ENCODE measurements at regions not wholly inside any gene's neighbourhood (a gene's known extent, or its start where the extent isn't known, plus 50 kb on each side); places are given as distances from the start of the nearest gene placed in this dataset.

DNA sequence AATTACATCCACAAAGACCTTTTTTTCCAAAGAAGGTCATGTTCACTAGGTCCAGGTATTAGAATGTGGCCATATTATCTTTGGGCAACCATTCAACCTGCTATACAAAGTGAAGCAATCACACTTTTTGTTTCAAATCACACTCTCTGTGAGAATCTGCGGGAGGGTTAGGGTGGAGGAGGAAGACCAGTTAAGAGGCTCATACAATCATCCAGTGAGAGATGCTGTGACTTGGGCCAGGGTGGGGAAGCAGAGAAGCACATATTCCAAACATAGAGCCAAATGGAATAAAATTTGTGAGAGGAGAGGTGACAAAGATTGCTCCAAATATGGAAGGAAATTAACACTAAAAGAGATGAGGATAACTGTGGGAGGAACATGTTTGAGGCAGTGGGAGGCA, 351.6 kb downstream of the CYRIA start:
- Mint-ChIP-seq H3K4me3 (no peak overlapping the region), H3K27me3 (peaks cover 9 to 21% of the 10 kb centered on the region in 2 donors), H3K27ac (no peak overlapping the region), H3K9me3 (no peaks in the 10 kb centered on the region), H3K36me3 (no peaks in the 10 kb centered on the region), H3K4me1 (ENCODE audit: low read depth in 2 of 2) (peaks cover 0 to 4% of the 10 kb centered on the region in 2 donors)
- ATAC-seq (no peak), DNase-seq (ENCODE audit: low spot score) (no peak)

DNA sequence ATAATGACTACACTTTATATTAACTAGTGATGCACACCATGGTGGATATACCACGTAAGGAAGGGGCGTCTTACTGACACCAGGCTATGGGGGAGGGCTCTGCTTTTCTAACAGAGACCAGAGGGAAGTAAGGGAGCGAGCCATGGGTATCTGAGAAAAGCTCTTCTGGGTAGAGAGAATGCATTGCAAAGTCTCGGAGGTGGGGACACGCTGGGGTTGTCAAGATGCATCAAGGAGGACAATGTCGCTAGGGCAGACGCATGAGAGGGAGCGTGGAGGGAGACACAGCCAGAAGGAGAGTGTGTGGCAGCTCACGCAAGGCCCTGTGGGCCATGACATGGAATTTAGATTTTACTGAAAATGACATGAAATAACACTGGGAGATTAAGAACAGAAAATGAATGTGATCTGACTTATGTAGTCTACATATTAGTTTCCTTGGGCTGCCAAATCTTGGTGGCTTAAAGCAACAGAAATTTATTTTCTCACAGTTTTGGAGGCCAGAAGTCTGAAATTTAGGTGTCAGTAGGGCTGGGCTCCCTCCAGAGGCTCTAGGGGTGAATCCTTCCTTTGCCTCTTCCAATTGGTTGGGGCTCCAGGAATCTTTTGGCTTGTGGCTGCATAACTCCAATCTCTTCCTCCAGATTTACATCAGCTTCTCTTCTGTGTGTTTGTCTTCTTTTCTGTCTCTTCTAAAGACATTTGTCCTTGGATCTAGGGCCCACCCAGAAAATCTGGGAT, 352.2 kb downstream of the CYRIA start:
- no peaks in the 10 kb centered on the region for H3K9me3 Mint-ChIP-seq
- H3K4me3 Mint-ChIP-seq: no peak overlapping the region
- peaks cover 0 to 4% of the 10 kb centered on the region in 2 donors for H3K4me1 Mint-ChIP-seq (ENCODE audit: low read depth in 2 of 2)
- ATAC-seq: no peak
- no peaks in the 10 kb centered on the region for H3K36me3 Mint-ChIP-seq
- H3K27ac Mint-ChIP-seq: no peak overlapping the region
- no peak for DNase-seq (ENCODE audit: low spot score)
- peaks cover 9 to 21% of the 10 kb centered on the region in 2 donors for H3K27me3 Mint-ChIP-seq

DNA sequence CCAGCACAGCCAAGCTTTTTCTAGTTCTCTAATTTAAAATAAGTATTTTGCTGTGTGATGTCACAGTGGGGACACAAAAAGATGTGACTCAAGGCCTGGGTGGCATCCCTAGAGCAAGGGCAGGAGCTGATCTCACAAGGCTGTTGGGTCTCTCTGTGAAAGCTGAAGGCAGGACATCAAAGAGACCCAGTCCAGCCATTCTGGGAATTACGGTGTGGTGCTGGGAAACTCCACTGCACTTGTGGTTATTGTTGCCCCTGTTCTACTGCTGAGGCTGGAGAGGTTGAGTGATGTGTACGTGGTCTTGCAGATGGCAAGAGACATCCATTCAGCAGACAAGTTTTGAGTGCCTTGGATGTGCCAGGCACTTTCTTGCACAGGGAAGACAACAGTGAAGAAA, 352.9 kb downstream of the CYRIA start:
- no peak overlapping the region for H3K27ac Mint-ChIP-seq
- peaks cover 6 to 21% of the 10 kb centered on the region in 2 donors for H3K27me3 Mint-ChIP-seq
- H3K4me1 Mint-ChIP-seq (ENCODE audit: low read depth in 2 of 2): no peaks in the 10 kb centered on the region
- no peaks in the 10 kb centered on the region for H3K36me3 Mint-ChIP-seq
- H3K9me3 Mint-ChIP-seq: no peaks in the 10 kb centered on the region
- ATAC-seq (no peak), DNase-seq (ENCODE audit: low spot score) (no peak)
- no peak overlapping the region for H3K4me3 Mint-ChIP-seq

DNA sequence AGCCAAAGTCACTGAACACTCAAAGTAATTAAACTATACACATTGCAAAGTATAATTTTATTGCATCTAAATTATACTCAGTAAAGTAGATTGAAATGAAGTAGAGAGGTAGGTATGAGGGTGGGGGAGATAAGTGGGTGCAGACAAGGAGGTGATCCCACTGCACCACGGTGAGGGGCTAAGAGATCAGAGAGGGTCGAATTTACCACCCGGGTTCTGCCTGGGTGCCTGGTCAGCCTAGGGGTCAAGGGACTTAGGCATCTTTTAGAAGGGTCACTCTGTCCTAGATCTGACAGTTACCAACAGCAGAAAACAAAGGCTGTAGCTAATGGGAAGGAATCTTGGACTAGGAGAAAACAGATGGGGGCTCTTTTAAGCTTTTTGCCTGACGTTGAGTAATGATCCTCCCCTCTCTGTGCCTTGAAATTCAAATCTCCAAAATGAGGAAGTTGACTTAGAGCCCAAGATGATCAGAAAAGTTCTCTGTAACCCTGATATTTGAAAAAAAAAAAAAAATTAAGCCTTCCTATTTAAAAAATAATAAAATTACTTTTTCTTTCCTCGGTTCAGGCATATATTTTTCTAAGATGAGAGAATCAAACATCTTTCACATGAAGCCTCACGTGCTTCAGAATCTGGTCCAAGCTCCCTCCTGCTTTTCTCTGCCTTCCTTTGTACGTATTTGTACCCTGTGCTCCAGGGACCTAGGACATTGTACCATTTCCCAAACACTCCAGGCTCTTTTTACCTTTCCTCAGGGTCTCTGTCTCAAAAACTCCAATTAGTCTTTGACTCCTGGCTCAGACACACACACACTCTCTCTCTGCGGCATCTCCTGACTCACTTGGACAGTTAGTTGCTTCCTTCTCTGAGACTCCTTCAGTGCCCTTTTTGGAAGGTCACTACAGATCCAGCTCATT, 353.9 kb downstream of the CYRIA start:
- DNase-seq (ENCODE audit: low spot score): no peak
- Mint-ChIP-seq H3K9me3 (no peaks in the 10 kb centered on the region), H3K4me3 (no peak overlapping the region), H3K36me3 (no peaks in the 10 kb centered on the region), H3K4me1 (ENCODE audit: low read depth in 2 of 2) (no peaks in the 10 kb centered on the region), H3K27me3 (peaks cover 6 to 21% of the 10 kb centered on the region in 2 donors), H3K27ac (no peak overlapping the region)
- ATAC-seq: no peak

DNA sequence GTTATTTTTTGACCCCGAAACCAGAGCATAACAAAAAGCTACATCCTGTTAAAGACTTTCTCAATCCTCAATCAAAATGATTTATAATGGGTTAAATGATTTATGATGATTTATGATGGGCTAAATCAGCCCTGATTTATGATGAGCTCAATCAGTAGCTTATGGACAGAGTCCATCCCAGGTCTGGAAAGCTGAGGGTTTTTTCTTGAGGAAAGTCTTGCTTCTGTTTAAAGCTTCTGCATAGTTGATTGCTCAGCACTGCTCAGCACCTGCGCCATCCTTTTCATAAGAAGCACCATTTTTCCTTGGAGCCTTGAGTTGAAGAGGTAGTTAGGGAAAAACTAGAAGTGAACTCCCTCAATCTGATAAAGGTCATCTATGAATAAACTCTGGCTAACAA, 356.8 kb downstream of the CYRIA start:
- no peak for ATAC-seq
- DNase-seq (ENCODE audit: low spot score): no peak
- Mint-ChIP-seq H3K9me3 (no peaks in the 10 kb centered on the region), H3K27ac (no peak overlapping the region), H3K36me3 (no peaks in the 10 kb centered on the region), H3K27me3 (peaks cover 12 to 18% of the 10 kb centered on the region in 2 donors), H3K4me3 (no peak overlapping the region), H3K4me1 (ENCODE audit: low read depth in 2 of 2) (peaks cover 0 to under 1% of the 10 kb centered on the region in 2 donors)

DNA sequence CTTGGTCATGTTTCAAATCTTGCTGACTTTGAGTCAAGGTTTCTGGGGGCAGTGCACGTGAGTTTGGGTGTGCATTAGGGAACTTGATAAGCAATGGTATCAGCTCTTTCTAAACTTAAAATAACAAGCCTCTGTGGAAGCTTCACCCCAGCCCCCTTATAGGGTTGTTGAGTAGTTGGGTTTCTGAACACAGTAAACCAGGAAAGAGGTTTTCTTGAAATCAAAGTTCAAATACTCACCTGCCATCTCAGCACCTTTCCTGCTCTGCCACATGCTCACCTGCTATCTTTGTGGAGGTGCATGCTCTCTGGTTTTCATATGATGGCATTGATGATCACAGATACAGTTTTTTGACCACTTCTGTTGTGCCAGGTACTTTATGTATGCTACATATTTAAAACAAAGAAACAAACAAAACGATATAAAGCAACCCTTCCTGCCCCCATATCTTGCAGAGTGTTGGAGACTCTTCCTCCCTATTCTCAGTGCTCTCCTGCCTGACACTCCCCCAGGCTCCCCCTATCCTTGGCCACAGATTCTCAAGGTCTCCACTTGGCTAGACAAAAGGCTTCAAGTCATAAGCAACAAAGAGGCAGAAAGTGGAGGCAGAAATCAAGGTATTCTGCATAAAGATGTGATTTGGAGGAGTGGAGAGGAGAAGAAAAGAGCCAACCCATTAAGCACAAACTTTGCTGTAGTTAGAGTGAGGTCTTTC, 360.6 kb downstream of the CYRIA start:
- DNase-seq (ENCODE audit: low spot score) (no peak), ATAC-seq (no peak)
- no peak overlapping the region for H3K4me3 Mint-ChIP-seq
- peaks cover 7 to 13% of the 10 kb centered on the region in 2 donors for H3K4me1 Mint-ChIP-seq (ENCODE audit: low read depth in 2 of 2)
- no peaks in the 10 kb centered on the region for H3K9me3 Mint-ChIP-seq
- no peaks in the 10 kb centered on the region for H3K36me3 Mint-ChIP-seq
- H3K27ac Mint-ChIP-seq: no peak overlapping the region
- peaks cover 20 to 21% of the 10 kb centered on the region in 2 donors for H3K27me3 Mint-ChIP-seq

DNA sequence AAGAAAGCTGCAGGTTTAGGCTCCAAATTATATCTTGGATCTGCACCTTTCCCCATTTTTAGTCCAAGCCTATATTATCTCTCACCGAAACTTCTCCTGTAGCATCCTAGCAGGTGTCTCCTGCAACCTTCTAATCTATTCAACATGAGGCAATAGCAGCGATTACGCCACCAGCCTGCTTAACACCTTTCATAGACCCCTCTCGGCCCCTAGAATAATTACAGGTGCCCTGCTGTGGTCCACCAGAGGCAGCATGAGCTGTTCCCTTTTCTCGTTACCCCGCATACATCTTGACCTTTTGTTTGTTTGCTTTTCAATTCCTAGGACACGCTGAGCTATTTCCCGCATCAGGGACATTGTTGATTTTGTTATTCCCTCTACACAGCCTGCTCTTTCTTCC, 361.9 kb downstream of the CYRIA start:
- Mint-ChIP-seq H3K4me3 (no peak overlapping the region), H3K36me3 (no peaks in the 10 kb centered on the region), H3K27ac (no peak overlapping the region), H3K4me1 (ENCODE audit: low read depth in 2 of 2) (peaks cover 7 to 13% of the 10 kb centered on the region in 2 donors), H3K9me3 (no peaks in the 10 kb centered on the region), H3K27me3 (peaks cover 20 to 21% of the 10 kb centered on the region in 2 donors)
- DNase-seq (ENCODE audit: low spot score) (no peak), ATAC-seq (no peak)

DNA sequence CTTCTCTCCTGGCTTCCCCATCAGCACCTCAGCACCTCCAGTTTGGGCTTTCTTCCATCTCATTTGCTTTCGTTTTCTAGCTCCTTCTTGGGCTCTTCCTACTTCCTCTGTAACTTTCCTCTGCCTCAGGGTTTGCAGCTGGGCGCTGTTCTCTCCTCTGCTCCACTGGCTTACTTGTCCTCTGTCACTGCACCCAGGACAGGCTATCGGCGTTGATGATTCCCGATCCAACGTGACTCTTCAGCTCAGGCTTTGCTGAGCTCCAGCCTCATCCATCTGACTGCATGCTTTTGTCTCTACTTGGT, 362.4 kb downstream of the CYRIA start:
- Mint-ChIP-seq H3K4me3 (peak overlapping the region; percentile 56), H3K27me3 (peaks cover 20 to 21% of the 10 kb centered on the region in 2 donors)
- ATAC-seq: no peak

DNA sequence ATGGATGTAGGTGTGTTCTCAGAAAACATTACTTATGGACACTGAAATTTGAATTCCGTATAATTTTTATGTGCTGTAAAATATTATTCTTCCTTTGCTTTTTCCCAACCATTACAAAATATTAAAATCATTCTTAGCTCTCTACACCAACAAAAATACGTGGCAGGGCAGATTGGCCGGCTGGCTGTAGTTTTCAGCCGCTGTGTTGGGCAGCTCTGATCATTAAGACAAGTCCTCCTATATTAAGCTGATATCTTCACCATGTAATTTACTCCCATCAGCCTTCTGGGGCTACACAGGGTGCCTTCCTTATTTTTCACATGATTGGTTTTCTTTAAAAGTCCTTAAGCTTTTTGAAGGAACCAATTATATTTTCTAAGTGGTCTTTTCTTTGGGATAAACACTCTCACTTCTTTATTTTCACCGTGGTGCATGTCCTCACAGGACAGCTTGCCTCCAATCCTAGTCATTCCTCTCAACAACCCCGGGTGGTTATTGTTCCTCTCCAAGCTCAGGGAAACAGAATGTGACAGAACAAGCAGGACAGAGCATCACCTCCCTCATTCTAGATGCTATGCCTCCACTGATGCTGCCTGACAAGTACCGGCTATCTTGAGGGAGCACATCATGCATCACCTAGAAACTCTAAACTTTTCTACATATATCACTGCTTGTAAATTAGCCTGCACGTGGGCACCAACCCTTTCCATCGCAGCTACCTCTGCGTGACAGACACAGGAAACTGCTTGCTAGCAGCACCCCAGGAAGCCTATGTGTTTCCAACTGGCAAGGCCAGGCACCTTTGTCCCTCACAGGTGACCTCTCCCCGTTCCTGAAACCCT, 362.3 kb downstream of the MYCN start:
- Mint-ChIP-seq H3K9me3 (no peaks in the 10 kb centered on the region), H3K4me3 (peak overlapping the region; percentile 56), H3K4me1 (ENCODE audit: low read depth in 2 of 2) (peaks cover 7 to 13% of the 10 kb centered on the region in 2 donors), H3K27me3 (peaks cover 20 to 21% of the 10 kb centered on the region in 2 donors), H3K36me3 (no peaks in the 10 kb centered on the region), H3K27ac (no peak overlapping the region)
- ATAC-seq (no peak), DNase-seq (ENCODE audit: low spot score) (no peak)

More for the DNA sequence above, 362.4 kb downstream of the CYRIA start:
- Mint-ChIP-seq H3K9me3 (no peaks in the 10 kb centered on the region), H3K4me1 (ENCODE audit: low read depth in 2 of 2) (peaks cover 7 to 13% of the 10 kb centered on the region in 2 donors), H3K27ac (no peak overlapping the region), H3K36me3 (no peaks in the 10 kb centered on the region)
- no peak for DNase-seq (ENCODE audit: low spot score)

DNA sequence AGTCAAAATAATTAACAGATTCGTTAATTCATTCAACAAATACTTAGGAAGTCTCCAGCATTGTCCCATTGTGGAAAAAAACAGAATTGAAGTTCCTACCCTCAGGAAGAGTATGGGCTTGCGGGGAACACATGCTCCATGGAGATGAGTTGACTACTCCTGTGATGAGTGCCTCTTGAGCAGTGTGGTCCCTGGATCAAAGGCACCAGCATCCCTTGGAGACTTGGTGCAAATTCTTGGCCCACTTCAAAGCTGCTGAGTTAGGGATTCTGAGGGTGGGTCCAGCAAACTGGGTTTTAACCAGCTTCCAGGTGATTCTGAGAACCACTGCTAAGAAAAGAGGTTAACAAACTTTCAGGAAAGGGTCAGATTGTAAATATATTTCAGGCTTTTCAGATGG, 361.6 kb downstream of the MYCN start:
- no peak for ATAC-seq
- no peak overlapping the region for H3K4me3 Mint-ChIP-seq
- no peak for DNase-seq (ENCODE audit: low spot score)
- peaks cover 20 to 21% of the 10 kb centered on the region in 2 donors for H3K27me3 Mint-ChIP-seq
- H3K27ac Mint-ChIP-seq: no peak overlapping the region
- peaks cover 7 to 13% of the 10 kb centered on the region in 2 donors for H3K4me1 Mint-ChIP-seq (ENCODE audit: low read depth in 2 of 2)
- H3K36me3 Mint-ChIP-seq: no peaks in the 10 kb centered on the region
- no peaks in the 10 kb centered on the region for H3K9me3 Mint-ChIP-seq

DNA sequence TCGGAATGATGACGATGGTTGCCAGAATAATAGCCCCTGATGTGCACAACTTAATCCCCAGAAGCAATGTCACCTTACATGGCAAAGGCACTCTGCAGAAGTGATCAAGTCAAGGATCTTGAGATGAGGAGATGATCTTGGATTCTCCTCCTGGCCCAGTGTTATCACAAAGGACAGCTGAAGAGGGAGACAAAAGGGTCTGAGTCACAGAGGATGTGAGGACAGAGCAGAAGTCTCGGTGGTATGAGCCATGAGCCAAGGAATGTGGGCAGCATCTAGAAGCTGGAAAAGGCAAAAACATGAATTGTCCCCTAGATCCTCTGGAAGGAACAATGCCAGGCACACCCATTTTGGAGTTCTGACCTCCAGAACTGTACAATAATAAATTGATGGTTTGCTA, 358.5 kb downstream of the MYCN start:
- Mint-ChIP-seq H3K4me3 (no peak overlapping the region), H3K27ac (no peak overlapping the region), H3K27me3 (peaks cover 13 to 15% of the 10 kb centered on the region in 2 donors), H3K9me3 (no peaks in the 10 kb centered on the region), H3K4me1 (ENCODE audit: low read depth in 2 of 2) (peaks cover 7 to 13% of the 10 kb centered on the region in 2 donors), H3K36me3 (no peaks in the 10 kb centered on the region)
- no peak for DNase-seq (ENCODE audit: low spot score)
- no peak for ATAC-seq

DNA sequence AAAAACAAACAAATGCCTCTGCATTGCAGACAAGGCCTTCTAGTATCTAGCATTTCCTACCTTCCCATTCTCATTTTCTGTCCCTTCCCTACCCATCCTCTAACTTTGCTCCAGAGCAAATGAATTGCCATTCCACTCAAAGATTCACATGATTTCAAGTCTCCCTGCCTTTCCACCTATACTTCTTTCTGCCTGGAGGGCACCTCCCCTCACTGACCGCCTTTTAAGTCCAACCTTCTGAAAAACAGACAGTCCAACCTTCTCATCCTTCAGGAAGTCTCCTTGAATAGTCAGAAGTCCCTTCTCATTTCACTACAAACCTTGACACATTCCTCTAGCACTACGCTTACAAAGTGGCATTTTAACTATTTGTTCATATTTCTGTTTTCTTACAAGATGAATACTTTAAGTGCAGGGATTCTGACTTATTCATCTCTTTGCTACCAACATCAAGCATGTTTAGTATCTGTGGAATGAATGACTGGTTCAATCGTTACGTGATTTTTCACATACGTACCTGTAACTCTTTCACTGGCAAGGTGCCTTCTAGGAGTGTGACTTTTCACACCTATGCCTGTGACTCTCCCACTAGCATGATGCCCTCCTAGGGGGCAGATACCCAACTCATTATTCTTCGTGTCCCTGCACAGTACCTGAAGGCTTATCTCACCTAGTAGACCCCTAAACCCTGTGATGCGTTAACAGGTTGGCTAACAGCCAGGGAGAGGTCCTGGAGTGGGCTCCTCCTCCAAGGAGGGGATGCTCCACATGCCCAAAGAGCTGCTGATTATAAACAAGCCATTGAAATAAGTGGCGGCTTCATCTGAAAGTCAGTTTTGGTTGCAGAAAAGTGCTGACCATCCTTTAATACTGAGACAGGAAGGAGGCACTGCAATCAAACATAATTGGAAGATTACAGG, 356.2 kb downstream of the MYCN start:
- H3K27me3 Mint-ChIP-seq: peaks cover 0 to 6% of the 10 kb centered on the region in 2 donors
- H3K4me1 Mint-ChIP-seq (ENCODE audit: low read depth in 2 of 2): no peaks in the 10 kb centered on the region

More for the DNA sequence above, 356.2 kb downstream of the MYCN start:
- Mint-ChIP-seq H3K27ac (no peak overlapping the region), H3K9me3 (no peaks in the 10 kb centered on the region), H3K36me3 (no peaks in the 10 kb centered on the region), H3K4me3 (no peak overlapping the region)
- ATAC-seq (no peak), DNase-seq (ENCODE audit: low spot score) (no peak)
